ENCODE measurements at regions not wholly inside any gene's neighbourhood (a gene's known extent, or its start where the extent isn't known, plus 50 kb on each side); places are given as distances from the start of the nearest gene placed in this dataset.

DNA sequence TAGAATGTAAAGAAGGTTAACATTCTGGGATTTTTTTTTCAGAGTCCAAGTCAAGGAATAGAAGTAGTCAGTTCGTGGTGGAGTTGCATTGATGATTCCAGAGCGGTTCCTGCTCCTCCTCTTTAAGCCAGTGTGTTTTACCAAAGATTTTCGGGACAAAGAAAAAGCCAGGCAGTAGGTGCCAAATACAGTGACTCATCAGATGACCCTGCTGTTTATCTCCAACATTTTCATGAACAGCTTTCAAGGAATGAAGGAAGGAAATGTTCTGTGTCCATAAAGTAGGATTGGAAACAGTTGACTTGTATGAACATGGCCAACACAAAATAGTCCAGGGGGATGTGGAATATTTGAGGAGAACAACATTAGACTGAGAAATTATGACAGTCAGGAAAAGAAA, 142.4 kb upstream of the TMC3 start:
- TF ChIP-seq, protein P1, sequence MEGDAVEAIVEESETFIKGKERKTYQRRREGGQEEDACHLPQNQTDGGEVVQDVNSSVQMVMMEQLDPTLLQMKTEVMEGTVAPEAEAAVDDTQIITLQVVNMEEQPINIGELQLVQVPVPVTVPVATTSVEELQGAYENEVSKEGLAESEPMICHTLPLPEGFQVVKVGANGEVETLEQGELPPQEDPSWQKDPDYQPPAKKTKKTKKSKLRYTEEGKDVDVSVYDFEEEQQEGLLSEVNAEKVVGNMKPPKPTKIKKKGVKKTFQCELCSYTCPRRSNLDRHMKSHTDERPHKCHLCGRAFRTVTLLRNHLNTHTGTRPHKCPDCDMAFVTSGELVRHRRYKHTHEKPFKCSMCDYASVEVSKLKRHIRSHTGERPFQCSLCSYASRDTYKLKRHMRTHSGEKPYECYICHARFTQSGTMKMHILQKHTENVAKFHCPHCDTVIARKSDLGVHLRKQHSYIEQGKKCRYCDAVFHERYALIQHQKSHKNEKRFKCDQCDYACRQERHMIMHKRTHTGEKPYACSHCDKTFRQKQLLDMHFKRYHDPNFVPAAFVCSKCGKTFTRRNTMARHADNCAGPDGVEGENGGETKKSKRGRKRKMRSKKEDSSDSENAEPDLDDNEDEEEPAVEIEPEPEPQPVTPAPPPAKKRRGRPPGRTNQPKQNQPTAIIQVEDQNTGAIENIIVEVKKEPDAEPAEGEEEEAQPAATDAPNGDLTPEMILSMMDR (IDR thresholded peaks at IDR 0.05), result no peak
- TF ChIP-seq POLR2A (IDR thresholded peaks at IDR 0.05) (no peak), EP300 (IDR thresholded peaks at IDR 0.05) (no peak)
